ENCODE measurements at regions not wholly inside any gene's neighbourhood (a gene's known extent, or its start where the extent isn't known, plus 50 kb on each side); places are given as distances from the start of the nearest gene placed in this dataset.

GRCh38 chr5:54792611-54793404 lies 192.6 kb downstream of the ESM1 start:
- TF ChIP-seq POLR2A (IDR thresholded peaks at IDR 0.05): no peak
- no peak for TF ChIP-seq CTCF (IDR thresholded peaks at IDR 0.05)

Measured in stomach (tissue), 4 donors.